ENCODE measurements at regions not wholly inside any gene's neighbourhood (a gene's known extent, or its start where the extent isn't known, plus 50 kb on each side); places are given as distances from the start of the nearest gene placed in this dataset.

GRCh38 chr10:80769700-80770160, 232.0 kb downstream of the SH2D4B start:
- no peak for TF ChIP-seq YY1 (IDR thresholded peaks at IDR 0.05; ENCODE audit: low read depth, low read length)
- no peak for TF ChIP-seq CTCF (IDR thresholded peaks at IDR 0.05; ENCODE audit: control extremely low read depth in 1 of 3, insufficient read depth in 1 of 3, low read depth in 1 of 3, low read length in 3 of 3)
- TF ChIP-seq KDM5A (IDR thresholded peaks at IDR 0.05; ENCODE audit: low read length), result no peak
- peak; percentile 69 for TF ChIP-seq E2F6 (IDR thresholded peaks at IDR 0.05)
- TF ChIP-seq SP2 (IDR thresholded peaks at IDR 0.05; ENCODE audit: low read length), result no peak
- no peak for TF ChIP-seq RAD21 (IDR thresholded peaks at IDR 0.05 in 1 of 2, conservative IDR thresholded peaks at IDR 0.05 in 1 of 2; ENCODE audit: low read depth in 2 of 2, low read length in 2 of 2)
- no peak for TF ChIP-seq EZH2 (IDR thresholded peaks at IDR 0.05; ENCODE audit: low read depth, low read length, severe bottlenecking)
- no peak for TF ChIP-seq JUN (IDR thresholded peaks at IDR 0.05; ENCODE audit: low read depth, low read length)
- no peak for TF ChIP-seq POLR2A (IDR thresholded peaks at IDR 0.05; ENCODE audit: control extremely low read depth in 1 of 2, low read depth in 2 of 2, low read length in 2 of 2)
- no peak for TF ChIP-seq USF2 (IDR thresholded peaks at IDR 0.05; ENCODE audit: low read length)
- TF ChIP-seq POLR2AphosphoS5 (IDR thresholded peaks at IDR 0.05; ENCODE audit: low read depth, low read length), result no peak
- TF ChIP-seq BCL11A (IDR thresholded peaks at IDR 0.05; ENCODE audit: low read depth in 2 of 2, low read length in 2 of 2), result no peak
- TF ChIP-seq SIN3A (conservative IDR thresholded peaks at IDR 0.05 in 1 of 2, IDR thresholded peaks at IDR 0.05 in 1 of 2; ENCODE audit: low read depth in 1 of 2, low read length in 2 of 2), result no peak
